Suprapubic skin (tissue), 4 donors: ENCODE measurements at regions not wholly inside any gene's neighbourhood (a gene's known extent, or its start where the extent isn't known, plus 50 kb on each side); places are given as distances from the start of the nearest gene placed in this dataset.

Experiments used
- CTCF ChIP-seq, 2 donors: fragments of 200-600 bp in 1 of 2; fragments of 450-650 bp in 1 of 2; sonication (generic) in 1 of 2; IDR thresholded peaks; one replicate each; pipeline ENCODE4 v1.5.1; 2016 to 2019; ENCODE audit warnings: antibody characterized with exemption in 2 of 2, mild to moderate bottlenecking in 1 of 2, moderate library complexity in 1 of 2
- EP300 ChIP-seq: sonication (generic); formaldehyde crosslinking; IDR thresholded peaks from one replicate; pipeline ENCODE4 v1.6.1; 2017; ENCODE audit warnings: antibody characterized with exemption
- POLR2A ChIP-seq, 2 donors: fragments of 450-650 bp; IDR thresholded peaks; one replicate each; pipeline ENCODE4 v1.6.1; 2017; ENCODE audit warnings: antibody characterized with exemption in 2 of 2, mild to moderate bottlenecking in 2 of 2, moderate library complexity in 2 of 2
- POLR2AphosphoS5 ChIP-seq, 3 donors: sonication (generic); formaldehyde crosslinking; IDR thresholded peaks; one replicate each; pipeline ENCODE4 v1.6.1; 2017; ENCODE audit warnings: antibody characterized with exemption in 3 of 3

- TF ChIP-seq CTCF (IDR thresholded peaks at IDR 0.05) (no peak), POLR2A (IDR thresholded peaks at IDR 0.05) (no peak), EP300 (no peak), POLR2AphosphoS5 (IDR thresholded peaks at IDR 0.05) (no peak)
These were observed 271.3 kb downstream of the PTBP2 start for GRCh38 chr1:96992871-96993270.
